ENCODE measurements at regions not wholly inside any gene's neighbourhood (a gene's known extent, or its start where the extent isn't known, plus 50 kb on each side); places are given as distances from the start of the nearest gene placed in this dataset.

DNA sequence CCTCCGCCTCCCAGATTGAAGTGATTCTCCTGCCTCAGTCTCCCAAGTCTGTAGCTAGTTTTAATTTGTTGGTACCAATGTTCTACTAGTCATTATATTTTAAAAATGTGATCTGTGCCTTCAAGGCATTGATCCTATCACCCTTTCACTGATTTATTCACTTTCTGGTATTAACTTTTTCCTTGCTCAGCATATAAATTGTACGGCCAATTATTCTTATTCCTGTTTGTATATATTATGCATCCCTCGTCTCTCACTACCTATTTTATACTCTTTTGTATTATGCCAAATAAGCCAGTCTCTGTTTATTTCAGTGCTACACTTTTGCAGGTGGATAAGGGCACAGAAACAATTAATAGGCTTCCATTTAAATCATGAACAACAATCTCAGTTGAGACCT is 620.2 kb upstream of the BCHE start:
- no peak overlapping the region for H3K4me2 ChIP-seq (replicated peaks; ENCODE audit: extremely low read depth, low read length, poor library complexity, severe bottlenecking)
- H4K20me1 ChIP-seq (ENCODE audit: insufficient read depth, low read length), result no peaks in the 10 kb centered on the region
- H2AFZ ChIP-seq (ENCODE audit: insufficient read depth, low read depth, low read length, poor library complexity, severe bottlenecking), result no peak overlapping the region
- H3K79me2 ChIP-seq (ENCODE audit: insufficient read depth, low read length), result no peaks in the 10 kb centered on the region
- no peaks in the 10 kb centered on the region for H3K36me3 ChIP-seq (replicated peaks in 1 of 2; ENCODE audit: control insufficient read depth in 1 of 2, insufficient read depth in 2 of 2, low read length in 2 of 2)
- no peak overlapping the region for H3K9ac ChIP-seq (ENCODE audit: insufficient read depth, low read length, poor library complexity, severe bottlenecking)
- intact Hi-C loops (cut with micrococcal nuclease), result no loop called here
- Mint-ChIP-seq H3K4me3 (no peak overlapping the region), H3K9me3 (peaks cover 0 to 4% (median 2%) of the 10 kb centered on the region in 7 donors), H3K4me1 (no peaks in the 10 kb centered on the region), H3K36me3 (no peaks in the 10 kb centered on the region), H3K27ac (no peak overlapping the region), H3K27me3 (ENCODE audit: low read depth in 3 of 3) (peaks cover 0 to 2% (median 0%) of the 10 kb centered on the region in 3 donors)
- TF ChIP-seq, protein P1, sequence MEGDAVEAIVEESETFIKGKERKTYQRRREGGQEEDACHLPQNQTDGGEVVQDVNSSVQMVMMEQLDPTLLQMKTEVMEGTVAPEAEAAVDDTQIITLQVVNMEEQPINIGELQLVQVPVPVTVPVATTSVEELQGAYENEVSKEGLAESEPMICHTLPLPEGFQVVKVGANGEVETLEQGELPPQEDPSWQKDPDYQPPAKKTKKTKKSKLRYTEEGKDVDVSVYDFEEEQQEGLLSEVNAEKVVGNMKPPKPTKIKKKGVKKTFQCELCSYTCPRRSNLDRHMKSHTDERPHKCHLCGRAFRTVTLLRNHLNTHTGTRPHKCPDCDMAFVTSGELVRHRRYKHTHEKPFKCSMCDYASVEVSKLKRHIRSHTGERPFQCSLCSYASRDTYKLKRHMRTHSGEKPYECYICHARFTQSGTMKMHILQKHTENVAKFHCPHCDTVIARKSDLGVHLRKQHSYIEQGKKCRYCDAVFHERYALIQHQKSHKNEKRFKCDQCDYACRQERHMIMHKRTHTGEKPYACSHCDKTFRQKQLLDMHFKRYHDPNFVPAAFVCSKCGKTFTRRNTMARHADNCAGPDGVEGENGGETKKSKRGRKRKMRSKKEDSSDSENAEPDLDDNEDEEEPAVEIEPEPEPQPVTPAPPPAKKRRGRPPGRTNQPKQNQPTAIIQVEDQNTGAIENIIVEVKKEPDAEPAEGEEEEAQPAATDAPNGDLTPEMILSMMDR (IDR thresholded peaks at IDR 0.05), result no peak
- H3K4me1 ChIP-seq (ENCODE audit: control insufficient read depth in 1 of 2, insufficient read depth in 2 of 2, low read length in 2 of 2), result no peaks in the 10 kb centered on the region
- H3K9me3 ChIP-seq (replicated peaks in 1 of 2; ENCODE audit: control insufficient read depth in 1 of 2, insufficient read depth in 1 of 2, low read length in 2 of 2), result no peaks in the 10 kb centered on the region
- WGBS (ENCODE audit: insufficient coverage), result no CpG with 5 or more reads among the region's 3 CpGs
- no peak overlapping the region for H3K4me3 ChIP-seq (replicated peaks in 1 of 3; ENCODE audit: low read depth in 2 of 3, low read length in 3 of 3)
- DNase-seq, result no peak
- no peaks in the 10 kb centered on the region for H3K27me3 ChIP-seq (ENCODE audit: control insufficient read depth in 2 of 2, insufficient read depth in 2 of 2, low read length in 2 of 2)
- no peak overlapping the region for H3K27ac ChIP-seq (ENCODE audit: low read depth in 1 of 2, low read length in 2 of 2)

GRCh38 chr3:166456286-166456685 is 619.1 kb upstream of the BCHE start:
- no peak overlapping the region for H2AFZ ChIP-seq (ENCODE audit: insufficient read depth, low read depth, low read length, poor library complexity, severe bottlenecking)
- Mint-ChIP-seq H3K4me1 (no peaks in the 10 kb centered on the region), H3K27ac (no peak overlapping the region), H3K9me3 (peaks cover 0 to 5% (median 3%) of the 10 kb centered on the region in 7 donors), H3K4me3 (no peak overlapping the region), H3K36me3 (no peaks in the 10 kb centered on the region), H3K27me3 (ENCODE audit: low read depth in 3 of 3) (peaks cover 0 to 2% (median 0%) of the 10 kb centered on the region in 3 donors)
- H3K27me3 ChIP-seq (ENCODE audit: control insufficient read depth in 2 of 2, insufficient read depth in 2 of 2, low read length in 2 of 2), result no peaks in the 10 kb centered on the region
- WGBS (ENCODE audit: insufficient coverage), result 83% methylated on average over 1 of the region's 3 CpGs
- no peaks in the 10 kb centered on the region for H3K9me3 ChIP-seq (replicated peaks in 1 of 2; ENCODE audit: control insufficient read depth in 1 of 2, insufficient read depth in 1 of 2, low read length in 2 of 2)
- H3K4me1 ChIP-seq (ENCODE audit: control insufficient read depth in 1 of 2, insufficient read depth in 2 of 2, low read length in 2 of 2), result no peaks in the 10 kb centered on the region
- intact Hi-C loops (cut with micrococcal nuclease), result no loop called here
- H3K27ac ChIP-seq (ENCODE audit: low read depth in 1 of 2, low read length in 2 of 2), result no peak overlapping the region
- TF ChIP-seq, protein P1 (IDR thresholded peaks at IDR 0.05), result no peak
- no peaks in the 10 kb centered on the region for H3K79me2 ChIP-seq (ENCODE audit: insufficient read depth, low read length)
- H3K36me3 ChIP-seq (replicated peaks in 1 of 2; ENCODE audit: control insufficient read depth in 1 of 2, insufficient read depth in 2 of 2, low read length in 2 of 2), result no peaks in the 10 kb centered on the region
- DNase-seq, result no peak
- H3K9ac ChIP-seq (ENCODE audit: insufficient read depth, low read length, poor library complexity, severe bottlenecking), result no peak overlapping the region
- H3K4me3 ChIP-seq (replicated peaks in 1 of 3; ENCODE audit: low read depth in 2 of 3, low read length in 3 of 3), result no peak overlapping the region
- H3K4me2 ChIP-seq (replicated peaks; ENCODE audit: extremely low read depth, low read length, poor library complexity, severe bottlenecking), result no peak overlapping the region
- no peaks in the 10 kb centered on the region for H4K20me1 ChIP-seq (ENCODE audit: insufficient read depth, low read length)

Measured in CD14-positive monocyte (primary cell).